ENCODE measurements at regions not wholly inside any gene's neighbourhood (a gene's known extent, or its start where the extent isn't known, plus 50 kb on each side); places are given as distances from the start of the nearest gene placed in this dataset.

DNA sequence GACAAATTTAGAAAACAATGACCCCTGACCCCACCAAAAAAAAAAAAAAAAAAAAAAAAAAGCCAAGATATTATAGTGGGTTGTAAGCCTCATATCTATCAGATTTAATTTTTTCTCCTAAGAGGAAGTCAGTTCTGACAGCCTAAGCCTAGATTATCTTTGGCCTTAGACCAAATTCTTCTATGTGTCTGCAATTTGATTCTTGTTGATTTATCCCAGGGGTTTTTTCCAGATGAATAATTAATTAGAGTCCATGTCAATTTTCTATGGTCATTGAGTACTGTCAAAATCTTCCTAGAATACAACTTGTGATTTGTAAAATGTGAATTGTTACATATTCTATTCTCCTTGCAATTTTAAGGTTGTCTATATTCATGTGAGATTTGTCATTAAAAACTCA, 151.6 kb upstream of the CACNA2D1 start:
- TF ChIP-seq, protein P1, sequence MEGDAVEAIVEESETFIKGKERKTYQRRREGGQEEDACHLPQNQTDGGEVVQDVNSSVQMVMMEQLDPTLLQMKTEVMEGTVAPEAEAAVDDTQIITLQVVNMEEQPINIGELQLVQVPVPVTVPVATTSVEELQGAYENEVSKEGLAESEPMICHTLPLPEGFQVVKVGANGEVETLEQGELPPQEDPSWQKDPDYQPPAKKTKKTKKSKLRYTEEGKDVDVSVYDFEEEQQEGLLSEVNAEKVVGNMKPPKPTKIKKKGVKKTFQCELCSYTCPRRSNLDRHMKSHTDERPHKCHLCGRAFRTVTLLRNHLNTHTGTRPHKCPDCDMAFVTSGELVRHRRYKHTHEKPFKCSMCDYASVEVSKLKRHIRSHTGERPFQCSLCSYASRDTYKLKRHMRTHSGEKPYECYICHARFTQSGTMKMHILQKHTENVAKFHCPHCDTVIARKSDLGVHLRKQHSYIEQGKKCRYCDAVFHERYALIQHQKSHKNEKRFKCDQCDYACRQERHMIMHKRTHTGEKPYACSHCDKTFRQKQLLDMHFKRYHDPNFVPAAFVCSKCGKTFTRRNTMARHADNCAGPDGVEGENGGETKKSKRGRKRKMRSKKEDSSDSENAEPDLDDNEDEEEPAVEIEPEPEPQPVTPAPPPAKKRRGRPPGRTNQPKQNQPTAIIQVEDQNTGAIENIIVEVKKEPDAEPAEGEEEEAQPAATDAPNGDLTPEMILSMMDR (conservative IDR thresholded peaks at IDR 0.05): no peak
- TF ChIP-seq EZH2 (IDR thresholded peaks at IDR 0.05; ENCODE audit: low read depth): no peak

Measured in PC-9 (cell line).